Skeletal muscle cell (primary cell): ENCODE measurements at regions not wholly inside any gene's neighbourhood (a gene's known extent, or its start where the extent isn't known, plus 50 kb on each side); places are given as distances from the start of the nearest gene placed in this dataset.
"Not testable (repeated sequence)": the region's sequence is repeated elsewhere in the genome, so short reads cannot be mapped to it uniquely, and the experiment has no call there.

ENCODE experiments used
- DNase-seq: peaks from one replicate; pipeline ENCODE4 v3.0.0-alpha.2; 2010; ENCODE audit warnings: low read depth
- H3K4me3 ChIP-seq: 2 replicates; pipeline ENCODE4 v1.5.1; 2011; ENCODE audit warnings: low read depth, mild to moderate bottlenecking, control low read depth, low read length, moderate library complexity

GRCh38 chr6:163714179-163714578 is 299.7 kb downstream of the QKI start:
- no peak overlapping the region for H3K4me3 ChIP-seq
- DNase-seq: no peak

- DNase-seq: no peak
- no peak overlapping the region for H3K4me3 ChIP-seq
Measured at GRCh38 chr6:163712981-163713380, 298.5 kb downstream of the QKI start.

- no peak for DNase-seq
- no peak overlapping the region for H3K4me3 ChIP-seq
Measured at GRCh38 chr6:163712566-163712961, 298.0 kb downstream of the QKI start.

- DNase-seq: peak; percentile 17
- H3K4me3 ChIP-seq: no peak overlapping the region
Measured at GRCh38 chr6:163711615-163712565, 297.4 kb downstream of the QKI start.

- no peak overlapping the region for H3K4me3 ChIP-seq
- no peak for DNase-seq
Measured at GRCh38 chr6:163710532-163711470, 296.3 kb downstream of the QKI start.

GRCh38 chr6:163709693-163710092 is 295.2 kb downstream of the QKI start:
- H3K4me3 ChIP-seq: no peak overlapping the region
- no peak for DNase-seq

GRCh38 chr6:163709255-163709654 is 294.7 kb downstream of the QKI start:
- no peak for DNase-seq
- H3K4me3 ChIP-seq: no peak overlapping the region

- DNase-seq: no peak
- H3K4me3 ChIP-seq: no peak overlapping the region
Measured at GRCh38 chr6:163708466-163708865, 293.9 kb downstream of the QKI start.

GRCh38 chr6:163707387-163708355 is 293.2 kb downstream of the QKI start:
- no peak overlapping the region for H3K4me3 ChIP-seq
- DNase-seq: no peak

GRCh38 chr6:163706500-163707087 is 292.1 kb downstream of the QKI start:
- no peak overlapping the region for H3K4me3 ChIP-seq
- no peak for DNase-seq

- no peak for DNase-seq
Measured at GRCh38 chr6:163705923-163706322, 291.4 kb downstream of the QKI start.

GRCh38 chr6:163702736-163703135 is 288.2 kb downstream of the QKI start:
- no peak for DNase-seq
- no peak overlapping the region for H3K4me3 ChIP-seq

More at GRCh38 chr6:163705923-163706322, 291.4 kb downstream of the QKI start:
- no peak overlapping the region for H3K4me3 ChIP-seq

GRCh38 chr6:163701762-163702161 is 287.2 kb downstream of the QKI start:
- DNase-seq: no peak

GRCh38 chr6:163698086-163698485 is 283.6 kb downstream of the QKI start:
- no peak overlapping the region for H3K4me3 ChIP-seq

More at GRCh38 chr6:163701762-163702161, 287.2 kb downstream of the QKI start:
- H3K4me3 ChIP-seq: no peak overlapping the region

GRCh38 chr6:163696311-163696710 is 281.8 kb downstream of the QKI start:
- H3K4me3 ChIP-seq, DNase-seq: not testable (repeated sequence)

More at GRCh38 chr6:163698086-163698485, 283.6 kb downstream of the QKI start:
- no peak for DNase-seq

GRCh38 chr6:163695414-163695864 is 280.9 kb downstream of the QKI start:
- H3K4me3 ChIP-seq: no peak overlapping the region
- no peak for DNase-seq

GRCh38 chr6:163694988-163695398 is 280.5 kb downstream of the QKI start:
- DNase-seq: no peak
- no peak overlapping the region for H3K4me3 ChIP-seq

GRCh38 chr6:163694072-163694471 is 279.6 kb downstream of the QKI start:
- DNase-seq: no peak
- no peak overlapping the region for H3K4me3 ChIP-seq
